H1 (cell line): ENCODE measurements at regions not wholly inside any gene's neighbourhood (a gene's known extent, or its start where the extent isn't known, plus 50 kb on each side); places are given as distances from the start of the nearest gene placed in this dataset.

Experiments used
- CTCF ChIA-PET: fragments of 300-600 bp; sonication (Branson Sonifier 250); formaldehyde crosslinking; loops from one replicate; lab custom pipeline; 2021; ENCODE audit not compliant: partially characterized antibody; lab: Charles Lee
- POLR2A ChIA-PET: fragments of 300-600 bp; sonication (Branson Sonifier 250); formaldehyde crosslinking; loops from one replicate; lab custom pipeline; 2021; ENCODE audit warnings: inconsistent platforms; ENCODE audit not compliant: partially characterized antibody; lab: Charles Lee
- DNase-seq, 2 experiments: peaks; one replicate each; pipeline versions ENCODE4 v3.0.0 to v3.0.0-alpha.2; 2010 to 2022; ENCODE audit warnings: low spot score in 2 of 2, low read depth in 1 of 2, mixed read lengths in 1 of 2
- FAIRE-seq: peaks from 2 replicates; lab custom pipeline; 2011; peaks lifted over from hg19 to GRCh38; lab: Jason Lieb, UNC
- H2AFZ ChIP-seq: 2 replicates; pipeline ENCODE4 v1.8.1; 2012; ENCODE audit warnings: low read length, inconsistent platforms
- H2AK5ac ChIP-seq: 2 replicates; pipeline ENCODE4 v1.6.1; 2013; ENCODE audit warnings: low read depth, low read length
- H2BK120ac ChIP-seq: replicated peaks from 2 replicates; pipeline ENCODE3; 2013; ENCODE audit warnings: low read depth, low read length, inconsistent platforms
- H2BK12ac ChIP-seq: 2 replicates; pipeline ENCODE4 v1.6.1; 2013; ENCODE audit warnings: low read depth, low read length
- H2BK15ac ChIP-seq: 2 replicates; pipeline ENCODE4 v1.6.1; 2013; ENCODE audit warnings: low read length
- H2BK20ac ChIP-seq: 2 replicates; pipeline ENCODE4 v1.6.1; 2013; ENCODE audit warnings: low read length
- H2BK5ac ChIP-seq: 2 replicates; pipeline ENCODE4 v1.6.1; 2013; ENCODE audit warnings: low read depth, low read length
- H3K14ac ChIP-seq: 2 replicates; pipeline ENCODE4 v1.6.1; 2013; ENCODE audit warnings: inconsistent platforms; ENCODE audit not compliant: insufficient read length
- H3K18ac ChIP-seq: 2 replicates; pipeline ENCODE4 v1.6.1; 2013; ENCODE audit warnings: low read length; ENCODE audit errors: extremely low read depth
- H3K23ac ChIP-seq: 2 replicates; pipeline ENCODE4 v1.6.1; 2013; ENCODE audit warnings: inconsistent platforms; ENCODE audit not compliant: insufficient read length
- H3K23me2 ChIP-seq: 2 replicates; pipeline ENCODE4 v1.6.1; 2013; ENCODE audit warnings: low read depth, low read length
- H3K27ac ChIP-seq: 2 replicates; pipeline ENCODE4 v1.6.1; 2011; ENCODE audit warnings: low read depth, low read length, inconsistent platforms
- H3K27me3 ChIP-seq, 4 experiments: replicated peaks in 1 of 4; 1 replicate in 1 of 4; 2 replicates in 3 of 4; pipeline versions ENCODE4 v1.6.1 to v1.8.1; 2011 to 2013; ENCODE audit warnings: low read length in 3 of 4, mild to moderate bottlenecking in 3 of 4, inconsistent platforms in 2 of 4, mixed read lengths in 2 of 4, moderate library complexity in 1 of 4; ENCODE audit not compliant: control insufficient read depth in 3 of 4, insufficient read depth in 3 of 4; ENCODE audit errors: extremely low read depth in 1 of 4
- H3K36me3 ChIP-seq, 4 experiments: 2 replicates each; pipeline versions ENCODE4 v1.6.1 to v1.8.1; 2011 to 2013; ENCODE audit warnings: mild to moderate bottlenecking in 4 of 4, low read length in 3 of 4, moderate library complexity in 2 of 4, control low read depth in 1 of 4, inconsistent platforms in 1 of 4; ENCODE audit not compliant: insufficient read depth in 4 of 4, control insufficient read depth in 2 of 4
- H3K4ac ChIP-seq: replicated peaks from 2 replicates; pipeline ENCODE3; 2013; ENCODE audit warnings: low read length, low read depth, mixed read lengths, inconsistent platforms; ENCODE audit not compliant: insufficient read length
- H3K4me1 ChIP-seq, 4 experiments: replicated peaks in 1 of 4; 1 replicate in 1 of 4; 2 replicates in 3 of 4; pipeline versions ENCODE4 v1.6.1 to v1.8.1; 2011 to 2013; ENCODE audit warnings: low read length in 3 of 4, inconsistent platforms in 2 of 4, mixed read lengths in 1 of 4; ENCODE audit not compliant: insufficient read depth in 4 of 4, control insufficient read depth in 3 of 4
- H3K4me2 ChIP-seq, 2 experiments: 2 replicates each; pipeline versions ENCODE4 v1.6.1 to v1.8.1; 2011 to 2013; ENCODE audit warnings: low read depth in 2 of 2, low read length in 2 of 2, control low read depth in 1 of 2, inconsistent platforms in 1 of 2, mild to moderate bottlenecking in 1 of 2; ENCODE audit not compliant: insufficient read depth in 1 of 2
- H3K4me3 ChIP-seq, 4 experiments: fragments of 200-600, 300-600 bp in 1 of 4; sonication (generic), shearing (Covaris generic), sonication (Bioruptor Twin) in 1 of 4; 2 replicates each; pipeline versions ENCODE4 v1.5.1 to v1.8.1; 2011 to 2016; ENCODE audit warnings: low read length in 4 of 4, low read depth in 3 of 4, control low read depth in 2 of 4, inconsistent platforms in 2 of 4, mild to moderate bottlenecking in 2 of 4, mixed read lengths in 1 of 4, moderate library complexity in 1 of 4; ENCODE audit not compliant: insufficient read depth in 2 of 4; ENCODE audit errors: extremely low read depth in 1 of 4
- H3K56ac ChIP-seq: replicated peaks from 2 replicates; pipeline ENCODE3; 2013; ENCODE audit warnings: low read depth, mild to moderate bottlenecking, mixed read lengths, low read length, inconsistent platforms; ENCODE audit not compliant: insufficient read length
- H3K79me1 ChIP-seq: 2 replicates; pipeline ENCODE4 v1.6.1; 2013; ENCODE audit warnings: low read depth, low read length, control low read depth
- H3K79me2 ChIP-seq, 2 experiments: 2 replicates each; pipeline versions ENCODE4 v1.6.1 to v1.8.1; 2012 to 2013; ENCODE audit warnings: low read length in 2 of 2, mild to moderate bottlenecking in 2 of 2, inconsistent platforms in 1 of 2; ENCODE audit not compliant: insufficient read depth in 2 of 2, control insufficient read depth in 1 of 2
- H3K9ac ChIP-seq, 4 experiments: replicated peaks in 1 of 4; 1 replicate in 1 of 4; 2 replicates in 3 of 4; pipeline versions ENCODE4 v1.6.1 to v1.8.1; 2011 to 2013; ENCODE audit warnings: low read depth in 3 of 4, low read length in 3 of 4, control low read depth in 2 of 4, mild to moderate bottlenecking in 2 of 4, moderate library complexity in 2 of 4, inconsistent platforms in 1 of 4; ENCODE audit errors: extremely low read depth in 1 of 4
- H3K9me3 ChIP-seq, 2 experiments: 2 replicates each; pipeline versions ENCODE4 v1.6.1 to v1.8.1; 2012 to 2013; ENCODE audit warnings: mild to moderate bottlenecking in 2 of 2, moderate library complexity in 2 of 2, control low read depth in 1 of 2, inconsistent platforms in 1 of 2, low read depth in 1 of 2, low read length in 1 of 2, mixed read lengths in 1 of 2; ENCODE audit not compliant: insufficient read depth in 2 of 2
- H4K20me1 ChIP-seq, 2 experiments: replicated peaks in 1 of 2; 2 replicates each; pipeline versions ENCODE3 to v1.8.1; 2011 to 2013; ENCODE audit warnings: inconsistent platforms in 2 of 2, low read length in 2 of 2, mild to moderate bottlenecking in 1 of 2; ENCODE audit not compliant: insufficient read depth in 2 of 2, control insufficient read depth in 1 of 2
- H4K5ac ChIP-seq: 2 replicates; pipeline ENCODE4 v1.6.1; 2013; ENCODE audit warnings: low read length, low read depth, mixed read lengths, inconsistent platforms; ENCODE audit not compliant: insufficient read length
- H4K8ac ChIP-seq: 2 replicates; pipeline ENCODE4 v1.8.0; 2013; ENCODE audit warnings: mild to moderate bottlenecking, moderate library complexity, low read length, inconsistent platforms; ENCODE audit not compliant: insufficient read depth; ENCODE audit errors: extremely low read depth
- H4K91ac ChIP-seq: replicated peaks from 2 replicates; pipeline ENCODE3; 2013; ENCODE audit warnings: low read length, mixed read lengths, inconsistent platforms; ENCODE audit not compliant: insufficient read length
- BCL11A ChIP-seq, 2 experiments: IDR thresholded peaks; one replicate each; pipeline ENCODE4 v1.6.1; 2011; ENCODE audit warnings: low read depth in 2 of 2, low read length in 2 of 2, mild to moderate bottlenecking in 2 of 2
- BRCA1 ChIP-seq: IDR thresholded peaks from 2 replicates; pipeline ENCODE4 v1.6.1; 2012; ENCODE audit warnings: low read depth, low read length, improper control_type of control experiment
- CHD1 ChIP-seq: IDR thresholded peaks from 2 replicates; pipeline ENCODE4 v1.6.1; 2012; ENCODE audit warnings: low read depth, low read length, improper control_type of control experiment
- CHD2 ChIP-seq: IDR thresholded peaks from 2 replicates; pipeline ENCODE4 v1.6.1; 2012; ENCODE audit warnings: low read length, improper control_type of control experiment
- CTCF ChIP-seq, 3 experiments: IDR thresholded peaks; 1 replicate in 2 of 3; 2 replicates in 1 of 3; pipeline versions ENCODE4 v1.5.1 to v1.6.1; 2011; ENCODE audit warnings: low read length in 3 of 3, mild to moderate bottlenecking in 3 of 3, inconsistent platforms in 2 of 3, low read depth in 1 of 3, moderate library complexity in 1 of 3; ENCODE audit not compliant: insufficient read depth in 1 of 3; ENCODE audit errors: control extremely low read depth in 1 of 3
- EGR1 ChIP-seq: IDR thresholded peaks from 2 replicates; pipeline ENCODE4 v1.6.1; 2011; ENCODE audit warnings: low read depth, low read length, borderline replicate concordance
- EZH2 ChIP-seq: fragments of 200-600 bp; sonication (generic); IDR thresholded peaks from 2 replicates; pipeline ENCODE4 v1.7.1; 2012; ENCODE audit warnings: low read depth, mild to moderate bottlenecking, moderate library complexity, low read length, inconsistent platforms; ENCODE audit not compliant: severe bottlenecking
- HDAC2 ChIP-seq, 2 experiments: fragments of 300-600 bp in 1 of 2; sonication (generic) in 1 of 2; IDR thresholded peaks; 2 replicates each; pipeline ENCODE4 v1.6.1; 2011 to 2012; ENCODE audit warnings: low read depth in 2 of 2, low read length in 2 of 2, mild to moderate bottlenecking in 2 of 2, moderate library complexity in 2 of 2, borderline replicate concordance in 1 of 2, inconsistent platforms in 1 of 2
- KDM4A ChIP-seq: IDR thresholded peaks from one replicate; pipeline ENCODE4 v1.7.1; 2012; ENCODE audit warnings: low read depth, mild to moderate bottlenecking, moderate library complexity, low read length, inconsistent platforms; ENCODE audit not compliant: severe bottlenecking
- NANOG ChIP-seq: IDR thresholded peaks from 2 replicates; pipeline ENCODE4 v1.6.1; 2011; ENCODE audit warnings: low read length, low read depth, mild to moderate bottlenecking, inconsistent platforms; ENCODE audit not compliant: insufficient read depth, poor library complexity, severe bottlenecking
- POLR2AphosphoS5 ChIP-seq: IDR thresholded peaks from 2 replicates; pipeline ENCODE4 v1.6.1; 2011; ENCODE audit warnings: low read depth, low read length
- SRF ChIP-seq: IDR thresholded peaks from 2 replicates; pipeline ENCODE4 v1.6.1; 2011; ENCODE audit warnings: mild to moderate bottlenecking, low read depth, low read length, moderate library complexity
- TAF7 ChIP-seq: optimal IDR thresholded peaks from 2 replicates; pipeline ENCODE3; 2011; ENCODE audit warnings: low read depth, mild to moderate bottlenecking, inconsistent platforms, low read length, moderate library complexity, borderline replicate concordance
- WGBS, 2 experiments: shearing (Covaris generic) in 1 of 2; methylation state at CpG; one replicate each; pipeline versions ENCODE4 v1.1.6 to v1.1.7; 2013 to 2015; ENCODE audit warnings: low lambda C conversion rate in 2 of 2, mixed read lengths in 2 of 2, inconsistent platforms in 1 of 2, low coverage in 1 of 2, missing lambda C conversion rate in 1 of 2; ENCODE audit not compliant: insufficient replicate concordance in 2 of 2, insufficient coverage in 1 of 2, insufficient read length in 1 of 2; ENCODE audit errors: extremely low coverage in 1 of 2, missing lambda C conversion rate in 1 of 2; 5-methylcytosine and 5-hydroxymethylcytosine counted together

DNA sequence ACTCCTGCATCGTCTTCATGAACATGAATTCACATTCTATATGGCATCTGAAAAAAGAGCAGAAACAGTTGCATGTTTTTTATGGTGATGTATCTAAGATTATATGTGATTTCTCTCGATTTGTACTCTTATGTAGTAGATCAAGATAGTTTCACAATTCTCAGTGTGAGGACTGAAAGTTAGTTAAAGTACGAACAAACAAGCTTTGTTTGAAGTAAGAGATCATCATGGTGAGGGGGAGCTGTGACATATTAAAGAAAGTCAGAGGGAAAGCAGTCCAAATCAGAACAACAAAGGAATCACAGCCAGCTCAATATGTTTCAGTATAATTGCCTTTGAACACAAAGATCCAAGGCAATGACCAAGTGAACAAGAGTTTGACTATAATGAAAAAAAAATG lies 1140.6 kb downstream of the SH3BGRL start:
- FAIRE-seq: no peak
- no peaks in the 10 kb centered on the region for H4K20me1 ChIP-seq
- H2AFZ ChIP-seq: no peak overlapping the region
- no peak overlapping the region for H3K18ac ChIP-seq
- H2BK12ac ChIP-seq: no peak overlapping the region
- no peaks in the 10 kb centered on the region for H3K9me3 ChIP-seq
- H3K4ac ChIP-seq: no peak overlapping the region
- no peak overlapping the region for H3K23ac ChIP-seq
- ChIA-PET POLR2A (no interaction called here), CTCF (no interaction called here)
- H2AK5ac ChIP-seq: no peak overlapping the region
- no peaks in the 10 kb centered on the region for H3K79me2 ChIP-seq
- no peaks in the 10 kb centered on the region for H3K79me1 ChIP-seq
- no peaks in the 10 kb centered on the region for H3K4me1 ChIP-seq
- H4K91ac ChIP-seq: no peak overlapping the region
- no peaks in the 10 kb centered on the region for H3K23me2 ChIP-seq
- H3K4me2 ChIP-seq: no peak overlapping the region
- H2BK5ac ChIP-seq: no peak overlapping the region
- no peak overlapping the region for H2BK120ac ChIP-seq
- H3K27me3 ChIP-seq: no peaks in the 10 kb centered on the region
- WGBS, 2 experiments: 89% methylated on average over 3 of the region's 3 CpGs; no CpG with 5 or more reads in 1 of the 2 experiments
- no peak overlapping the region for H3K9ac ChIP-seq
- no peak overlapping the region for H2BK20ac ChIP-seq
- no peak overlapping the region for H4K8ac ChIP-seq
- no peak overlapping the region for H3K27ac ChIP-seq
- no peaks in the 10 kb centered on the region for H3K36me3 ChIP-seq
- no peak for DNase-seq
- no peak overlapping the region for H3K4me3 ChIP-seq
- no peak overlapping the region for H2BK15ac ChIP-seq
- H4K5ac ChIP-seq: no peak overlapping the region
- no peak overlapping the region for H3K56ac ChIP-seq
- no peak overlapping the region for H3K14ac ChIP-seq
- TF ChIP-seq KDM4A (no peak), TAF7 (no peak), NANOG (no peak), SRF (no peak), EGR1 (no peak), EZH2 (no peak), CHD1 (no peak), HDAC2 (IDR thresholded peaks at IDR 0.05; ENCODE audit: borderline replicate concordance in 1 of 2, low read depth in 2 of 2, low read length in 2 of 2) (no peak), BCL11A (IDR thresholded peaks at IDR 0.05; ENCODE audit: low read depth in 2 of 2, low read length in 2 of 2) (no peak), CTCF (IDR thresholded peaks at IDR 0.05; ENCODE audit: control extremely low read depth in 1 of 3, insufficient read depth in 1 of 3, low read depth in 1 of 3, low read length in 3 of 3) (no peak), POLR2AphosphoS5 (no peak), CHD2 (no peak), BRCA1 (no peak)
